GM12864 (cell line): ENCODE measurements at regions not wholly inside any gene's neighbourhood (a gene's known extent, or its start where the extent isn't known, plus 50 kb on each side); places are given as distances from the start of the nearest gene placed in this dataset.

ENCODE experiments used
- DNase-seq: peaks from one replicate; pipeline ENCODE4 v3.0.0-alpha.2; 2011; ENCODE audit warnings: low read depth
- H3K4me3 ChIP-seq: 2 replicates; pipeline ENCODE4 v1.5.1; 2011; ENCODE audit warnings: mild to moderate bottlenecking, low read depth, low read length, control low read depth
- CTCF ChIP-seq: IDR thresholded peaks from 2 replicates; pipeline ENCODE4 v1.5.1; 2011; ENCODE audit warnings: low read depth, mild to moderate bottlenecking, moderate library complexity, low read length, control low read depth, inconsistent platforms; ENCODE audit errors: missing control alignments

GRCh38 chr5:56358046-56358445 is 124.9 kb upstream of the ANKRD55 start:
- no peak for TF ChIP-seq CTCF
- DNase-seq: no peak
- no peak overlapping the region for H3K4me3 ChIP-seq

GRCh38 chr5:56357426-56357825 is 124.3 kb upstream of the ANKRD55 start:
- H3K4me3 ChIP-seq: no peak overlapping the region
- no peak for TF ChIP-seq CTCF
- DNase-seq: no peak

- no peak for DNase-seq
- no peak for TF ChIP-seq CTCF
- no peak overlapping the region for H3K4me3 ChIP-seq
Observed at GRCh38 chr5:56356836-56357160, 123.7 kb upstream of the ANKRD55 start.

- TF ChIP-seq CTCF: no peak
- DNase-seq: no peak
- no peak overlapping the region for H3K4me3 ChIP-seq
Observed at GRCh38 chr5:56356121-56356835, 123.1 kb upstream of the ANKRD55 start.

GRCh38 chr5:56354836-56355235 is 121.7 kb upstream of the ANKRD55 start:
- no peak for TF ChIP-seq CTCF
- H3K4me3 ChIP-seq: no peak overlapping the region
- no peak for DNase-seq

GRCh38 chr5:56352808-56353590 is 119.9 kb upstream of the ANKRD55 start:
- H3K4me3 ChIP-seq: no peak overlapping the region
- no peak for TF ChIP-seq CTCF
- no peak for DNase-seq

GRCh38 chr5:56350597-56351170 is 117.6 kb upstream of the ANKRD55 start:
- DNase-seq: no peak
- TF ChIP-seq CTCF: no peak
- H3K4me3 ChIP-seq: no peak overlapping the region
